NCI-H146 (cell line): ENCODE measurements at regions not wholly inside any gene's neighbourhood (a gene's known extent, or its start where the extent isn't known, plus 50 kb on each side); places are given as distances from the start of the nearest gene placed in this dataset.

Experiments used
- DNase-seq: peaks from one replicate; lab custom pipeline; 2025; lab: John Stamatoyannopoulos, UW

DNA sequence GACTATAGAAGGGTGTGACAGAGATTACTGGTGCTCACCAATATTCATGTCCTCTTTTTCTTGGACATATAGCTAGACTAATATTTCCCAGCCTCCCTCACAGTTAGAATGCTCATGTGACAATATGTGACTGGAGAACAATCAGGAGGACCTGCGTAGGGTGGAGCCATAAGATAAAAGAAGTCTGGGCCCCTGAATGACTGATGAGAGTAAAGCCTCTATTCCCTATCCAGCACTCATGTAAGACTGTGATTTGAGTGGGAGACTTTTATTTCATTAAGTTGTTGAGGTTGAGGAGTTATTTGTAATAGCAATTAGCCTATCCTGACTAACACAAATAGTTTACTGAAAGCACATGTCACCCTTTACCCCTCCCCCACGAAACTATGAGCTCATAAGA, 1247.1 kb upstream of the TENM4 start:
- DNase-seq, result no peak

DNA sequence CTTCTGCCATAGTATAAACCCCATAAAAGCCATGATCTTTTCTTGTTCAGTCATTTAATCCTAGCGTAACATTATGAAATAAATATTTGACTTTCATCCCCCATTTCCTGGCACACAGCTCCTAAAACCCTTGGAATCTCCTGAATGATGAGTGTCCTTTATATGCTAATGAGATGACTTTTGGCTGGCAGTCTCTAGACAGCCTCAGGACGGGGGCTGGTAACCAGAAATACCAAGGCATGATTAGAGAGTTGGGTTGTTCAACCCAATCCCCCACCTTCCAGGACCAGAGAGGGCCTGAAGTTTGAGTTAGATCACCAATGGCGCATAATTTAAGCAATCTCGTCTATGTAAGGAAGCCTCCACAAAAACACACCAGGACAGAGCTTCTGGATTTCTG, 1246.1 kb upstream of the TENM4 start:
- no peak for DNase-seq

DNA sequence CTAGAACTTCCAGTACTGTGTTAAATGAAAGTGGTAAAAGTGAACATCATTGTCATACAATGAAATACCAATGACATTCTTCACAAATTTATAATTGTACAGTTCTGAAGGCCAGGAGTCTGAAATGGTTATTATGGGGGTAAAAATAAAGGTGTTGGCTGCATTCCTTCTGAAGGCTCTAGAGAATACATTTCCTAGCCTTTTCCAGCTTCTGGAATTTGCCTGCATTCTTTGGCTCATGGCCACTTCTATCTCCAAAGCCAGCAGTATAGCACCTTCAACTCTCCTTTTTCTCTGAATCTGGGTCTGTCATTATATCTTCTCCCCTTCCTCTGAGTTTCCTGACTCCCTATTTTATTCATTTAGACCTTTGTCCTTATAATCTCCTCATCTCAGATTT, 1232.7 kb upstream of the TENM4 start:
- DNase-seq, result no peak

DNA sequence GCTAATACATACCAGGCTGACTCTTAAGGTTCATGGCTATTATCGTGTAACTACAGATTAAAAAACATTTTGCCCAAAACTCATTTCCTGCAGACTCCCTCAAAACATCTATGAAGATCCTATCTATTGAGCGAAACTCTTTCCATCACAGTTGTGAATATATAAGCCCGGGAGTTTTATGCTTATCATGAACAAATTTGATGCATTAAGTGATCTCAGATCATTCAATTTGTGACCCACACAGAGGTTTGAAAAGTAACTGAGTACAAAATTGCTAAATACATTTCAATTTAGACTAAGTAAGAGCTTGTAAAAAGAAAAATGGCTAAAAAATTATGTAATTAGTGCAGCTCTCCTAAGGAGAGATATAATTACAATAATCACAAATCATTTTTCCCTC, 1228.8 kb upstream of the TENM4 start:
- DNase-seq, result no peak

DNA sequence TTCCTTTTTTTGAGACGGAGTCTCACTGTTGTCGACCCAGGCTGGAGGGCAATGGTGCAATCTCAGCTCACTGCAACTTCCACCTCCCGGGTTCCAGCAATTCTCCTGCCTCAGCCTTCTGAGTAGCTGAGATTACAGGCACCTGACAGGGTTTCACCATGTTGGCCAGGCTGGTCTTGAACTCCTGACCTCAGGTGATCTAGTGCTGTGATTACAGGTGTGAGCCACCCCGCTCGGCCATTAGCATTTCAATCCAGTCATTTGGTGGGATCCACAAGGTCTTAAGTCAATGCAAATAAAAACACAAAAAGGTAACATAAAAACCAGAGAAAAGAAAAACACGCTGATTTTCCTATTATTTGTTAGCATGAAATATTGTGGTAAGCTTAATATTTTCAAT, 1227.2 kb upstream of the TENM4 start:
- DNase-seq, result no peak

DNA sequence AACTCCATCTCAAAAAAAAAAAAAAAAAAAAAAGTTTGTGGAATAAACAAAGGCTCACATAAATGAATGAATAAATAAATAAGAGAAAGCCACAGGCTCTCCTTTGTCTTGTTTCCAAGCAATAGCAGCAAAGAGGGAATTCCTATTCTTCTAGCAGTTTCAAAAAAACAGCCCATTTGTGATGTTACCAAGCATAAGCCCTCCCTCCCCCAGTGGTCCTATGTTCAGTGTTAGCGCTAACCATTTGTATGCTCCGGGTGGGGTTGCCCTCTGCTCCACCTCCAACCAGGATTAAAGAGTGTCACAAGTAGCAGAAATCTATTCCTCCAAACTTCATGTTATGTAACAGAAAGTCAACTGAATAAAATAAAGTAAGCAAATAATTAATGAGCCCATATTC, 1215.0 kb upstream of the TENM4 start:
- no peak for DNase-seq

DNA sequence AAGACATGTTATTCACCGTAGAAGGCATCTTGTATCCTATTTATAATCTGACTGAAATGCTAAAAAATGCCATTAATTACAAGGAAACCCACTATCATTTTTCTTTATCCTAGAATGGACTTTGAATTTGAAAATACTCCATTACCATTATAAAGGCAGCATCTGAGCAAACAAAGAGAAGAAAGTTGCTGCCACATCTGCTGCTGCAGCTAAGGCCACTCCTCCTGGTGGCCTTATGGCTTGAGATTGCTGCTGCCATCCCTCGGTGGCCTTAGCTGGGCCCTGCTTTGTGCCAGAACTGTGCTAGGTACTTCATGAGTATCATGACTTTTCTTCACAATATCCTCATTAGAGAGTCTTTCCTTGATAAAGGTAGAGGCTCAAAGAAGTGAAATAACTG, 1210.1 kb upstream of the TENM4 start:
- DNase-seq, result no peak

DNA sequence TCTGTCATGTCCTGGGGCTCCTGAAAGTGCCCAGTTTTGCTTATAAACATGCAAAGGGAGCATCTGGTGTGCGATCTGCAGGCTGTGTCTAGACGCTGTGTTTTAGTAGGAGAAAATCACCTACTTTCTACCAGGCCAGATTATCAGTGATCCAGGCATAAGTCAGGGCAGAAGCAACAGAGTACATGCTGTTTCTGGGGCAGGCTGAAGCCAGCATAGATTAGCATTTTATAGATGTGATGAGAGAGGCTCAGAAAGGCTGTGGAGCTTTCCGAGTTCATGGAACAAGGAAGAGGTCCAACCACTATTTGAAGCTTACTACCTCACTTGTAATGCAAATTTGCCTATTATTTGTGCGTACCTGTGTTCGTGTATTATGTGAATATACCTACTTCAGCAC, 1208.4 kb upstream of the TENM4 start:
- no peak for DNase-seq

DNA sequence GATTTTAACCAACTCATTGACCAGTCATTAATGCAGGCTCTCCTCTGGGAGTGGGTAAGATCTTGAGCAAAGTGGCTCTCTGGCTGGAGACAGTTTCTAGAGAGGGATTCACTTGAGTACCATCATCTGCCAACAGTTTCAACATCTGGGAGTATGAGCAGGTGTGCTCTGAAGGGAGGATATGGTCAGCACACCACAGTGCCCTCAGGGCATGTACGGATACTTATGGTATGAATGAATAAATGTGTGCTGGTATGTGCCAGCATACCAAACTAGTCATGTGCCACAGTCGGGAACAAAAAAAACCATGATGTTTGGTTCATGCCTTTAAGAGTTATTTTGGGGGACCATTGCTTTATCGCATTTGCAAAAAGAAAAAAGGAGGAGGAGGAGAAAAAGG, 1197.5 kb upstream of the TENM4 start:
- no peak for DNase-seq

DNA sequence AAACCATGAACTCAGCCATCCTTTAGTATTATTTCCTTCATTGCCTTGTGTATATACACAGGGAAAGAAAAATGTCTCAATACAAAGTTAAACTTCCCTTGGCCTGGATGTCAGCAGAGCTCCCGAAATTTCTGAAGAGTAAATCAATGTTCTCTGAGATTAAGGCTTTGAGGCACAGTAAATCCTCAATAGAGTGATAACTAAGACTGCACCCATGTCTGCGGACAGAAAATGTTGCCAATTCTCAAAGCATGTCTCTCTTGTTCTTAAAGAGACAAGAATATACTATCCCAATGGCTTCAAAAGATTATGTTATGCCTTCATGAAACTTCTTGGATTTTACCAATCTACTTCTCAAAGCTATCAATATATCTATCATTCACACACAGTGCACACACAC, 1196.7 kb upstream of the TENM4 start:
- no peak for DNase-seq

DNA sequence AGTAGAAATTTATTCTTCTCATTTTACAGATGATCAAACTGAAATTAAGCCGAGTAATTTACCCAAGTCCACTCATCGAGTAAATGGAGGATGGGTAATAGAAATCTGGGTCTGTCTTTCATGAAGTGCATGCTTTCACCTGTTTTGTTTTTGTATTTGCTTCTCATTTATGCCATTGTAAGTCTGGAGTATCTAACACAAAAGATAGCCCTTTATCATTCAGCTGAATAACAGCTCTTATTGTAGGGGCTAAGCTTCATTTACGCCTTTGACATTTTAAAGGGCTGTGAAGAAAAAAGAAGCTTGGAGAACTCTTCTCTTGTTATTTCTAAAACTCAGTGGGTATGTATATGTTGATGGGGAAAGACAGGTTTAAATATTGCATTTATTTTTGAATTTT, 1196.2 kb upstream of the TENM4 start:
- no peak for DNase-seq

DNA sequence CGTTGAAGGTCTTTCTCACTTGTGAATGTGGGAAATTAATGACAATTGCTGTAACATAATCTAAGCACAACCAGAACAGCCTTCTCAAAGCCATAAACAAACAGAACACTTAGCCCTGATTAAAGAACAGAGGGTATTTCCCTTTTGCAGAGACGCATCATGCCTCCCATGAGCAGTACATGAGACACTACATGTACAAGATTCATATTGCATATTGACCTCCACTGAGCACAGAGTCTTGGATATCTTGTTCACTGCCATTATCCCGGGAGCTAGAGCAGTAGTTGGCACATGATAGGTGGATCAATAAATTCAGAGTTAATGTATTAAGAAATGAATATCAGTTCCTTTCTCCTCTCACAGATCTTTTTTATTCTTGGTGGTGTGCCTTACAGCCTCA, 1194.3 kb upstream of the TENM4 start:
- no peak for DNase-seq

DNA sequence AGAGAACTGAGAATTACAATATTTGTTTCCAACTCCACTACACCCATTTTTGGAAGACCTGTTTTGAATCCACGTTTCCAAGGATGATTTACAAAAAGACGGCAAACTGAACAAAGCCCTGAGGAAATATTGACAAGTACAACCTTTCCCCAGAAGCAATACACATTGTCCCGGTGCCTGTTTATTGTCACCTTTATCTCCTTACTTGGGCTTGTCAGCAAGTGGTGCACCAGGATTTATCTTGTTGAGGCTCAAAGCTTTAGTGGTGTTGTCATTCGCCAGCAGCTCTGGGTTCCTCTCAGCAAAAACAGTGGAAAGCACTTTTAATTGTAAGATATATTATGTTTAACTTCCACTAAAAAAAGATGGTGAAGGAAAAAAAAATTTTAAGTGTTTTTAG, 1191.9 kb upstream of the TENM4 start:
- DNase-seq, result no peak

DNA sequence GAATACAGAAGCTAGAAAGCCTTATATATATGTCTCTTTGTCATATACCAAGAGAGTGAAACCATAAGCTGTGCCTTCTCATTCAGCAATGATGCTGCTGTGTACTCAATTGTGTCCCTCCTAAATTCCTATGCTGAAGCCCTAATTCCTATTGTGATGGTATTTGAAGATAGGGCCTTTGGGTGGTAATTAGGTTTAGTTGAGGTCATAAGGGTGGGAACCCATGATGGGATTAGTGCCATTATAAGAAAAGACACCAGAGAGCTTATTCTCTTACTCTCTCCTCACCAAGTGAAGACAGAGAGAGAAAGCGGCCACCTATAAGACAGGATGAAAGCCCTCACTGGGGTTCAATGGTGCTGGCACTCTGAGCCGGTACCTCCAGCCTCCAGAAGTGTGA, 1191.3 kb upstream of the TENM4 start:
- DNase-seq, result no peak

DNA sequence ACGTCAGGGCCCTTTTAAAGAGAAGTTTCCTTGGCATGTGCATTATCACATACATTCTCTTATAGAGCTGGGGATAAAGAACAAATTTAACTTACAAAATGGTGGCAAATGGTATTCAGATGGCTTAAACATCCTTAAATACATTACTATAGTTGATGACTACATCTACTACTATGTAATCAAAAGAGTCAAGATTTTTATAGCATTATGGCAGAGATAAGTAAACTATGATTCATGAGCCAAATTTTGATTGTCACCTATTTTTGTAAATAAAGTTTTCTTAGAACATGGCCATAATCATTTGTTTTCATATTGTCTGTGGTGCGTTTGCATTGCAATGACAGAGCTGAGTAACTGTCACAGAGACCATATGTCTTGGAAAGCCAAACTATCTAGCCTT, 1188.6 kb upstream of the TENM4 start:
- no peak for DNase-seq

DNA sequence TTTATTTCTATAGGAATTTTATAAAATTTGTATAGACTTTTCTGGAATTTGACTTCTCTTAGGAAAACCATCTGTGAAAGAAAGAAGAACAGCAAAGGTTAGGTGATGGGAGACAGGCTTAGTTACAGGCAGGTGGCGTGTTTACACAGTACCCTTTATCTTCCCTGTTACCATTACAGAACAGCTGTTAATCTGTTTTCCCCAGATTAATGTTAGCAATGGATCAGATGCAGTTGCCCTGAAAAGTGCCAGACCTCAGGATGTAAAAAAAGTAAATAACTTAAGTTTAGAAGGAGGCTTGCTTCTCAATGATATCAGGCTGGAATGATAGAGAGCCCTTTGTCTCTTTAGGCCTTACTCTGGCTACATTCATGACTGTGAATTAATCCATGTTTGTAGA, 1186.5 kb upstream of the TENM4 start:
- DNase-seq, result no peak

DNA sequence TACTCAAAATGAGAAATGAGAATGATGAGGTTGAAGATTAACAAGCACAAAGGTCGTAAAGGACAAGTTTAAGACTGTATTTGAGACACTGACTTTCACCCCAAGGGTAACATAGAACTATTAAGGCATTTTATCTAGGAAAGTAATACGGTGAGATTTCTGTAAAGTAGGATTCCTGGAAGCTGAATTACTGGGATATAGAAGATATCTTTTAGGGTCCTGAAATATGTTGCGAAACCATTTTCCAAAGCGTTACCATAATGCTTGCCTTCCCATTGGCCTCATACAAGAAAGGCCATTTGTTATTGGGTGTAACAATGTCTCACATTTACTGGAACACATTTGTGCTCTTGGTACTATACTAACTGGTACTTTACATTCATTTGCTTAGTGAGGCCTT, 1185.9 kb upstream of the TENM4 start:
- DNase-seq, result no peak

DNA sequence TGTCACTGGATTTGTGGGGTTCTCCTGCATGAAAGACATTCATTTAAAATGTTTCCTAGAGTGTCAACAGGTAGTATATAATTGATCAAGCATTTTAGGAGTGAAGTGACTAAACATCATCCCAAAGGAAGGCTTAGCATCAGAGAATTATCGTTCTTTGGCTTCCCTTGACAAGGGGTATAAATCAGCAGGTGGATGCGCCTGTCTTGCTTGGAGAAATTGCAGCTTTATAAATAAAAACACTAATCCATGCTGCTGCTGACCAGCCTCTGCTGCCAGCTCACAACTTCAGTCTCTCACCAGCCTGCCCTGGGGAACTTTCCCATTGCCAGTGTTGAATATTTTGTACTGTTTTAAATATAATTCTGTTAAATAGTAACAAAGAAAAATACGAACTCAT, 1184.7 kb upstream of the TENM4 start:
- no peak for DNase-seq

DNA sequence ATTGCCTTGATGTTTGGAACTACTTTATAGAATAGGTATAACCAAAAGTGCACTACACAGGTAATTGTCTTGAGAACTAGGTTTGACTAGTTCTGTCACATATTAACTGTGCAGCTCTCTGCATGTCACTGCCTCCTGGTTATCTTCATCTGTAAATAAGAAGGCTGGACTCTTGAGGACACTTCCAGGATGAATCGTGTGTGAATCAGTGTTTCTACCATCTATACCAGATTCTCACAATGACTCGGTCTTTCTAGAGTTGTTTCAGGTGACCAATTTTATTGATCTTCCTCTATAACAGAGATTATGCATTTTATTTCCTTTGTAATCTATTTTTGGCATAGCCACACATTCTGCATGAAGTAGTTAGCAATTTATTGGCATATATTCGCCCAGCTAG, 1181.0 kb upstream of the TENM4 start:
- DNase-seq, result no peak

DNA sequence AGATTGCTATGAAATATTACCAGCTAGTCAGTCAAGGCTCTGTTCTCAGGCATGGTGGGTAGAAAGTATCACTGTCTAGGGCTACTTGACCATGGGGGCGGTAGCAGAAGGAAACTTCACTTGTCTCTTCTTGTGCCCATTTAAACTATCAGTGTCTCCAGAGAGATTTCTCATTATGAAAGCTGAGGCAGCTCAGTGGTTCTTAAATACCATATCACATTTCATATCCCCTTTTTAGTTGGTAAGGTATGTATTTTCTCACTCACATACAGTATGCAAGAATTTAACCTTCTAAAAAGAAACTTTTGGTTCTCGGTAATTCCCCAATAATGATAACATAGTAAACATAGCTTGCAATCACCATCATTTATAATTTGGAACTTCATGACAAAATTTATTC, 1180.0 kb upstream of the TENM4 start:
- no peak for DNase-seq

DNA sequence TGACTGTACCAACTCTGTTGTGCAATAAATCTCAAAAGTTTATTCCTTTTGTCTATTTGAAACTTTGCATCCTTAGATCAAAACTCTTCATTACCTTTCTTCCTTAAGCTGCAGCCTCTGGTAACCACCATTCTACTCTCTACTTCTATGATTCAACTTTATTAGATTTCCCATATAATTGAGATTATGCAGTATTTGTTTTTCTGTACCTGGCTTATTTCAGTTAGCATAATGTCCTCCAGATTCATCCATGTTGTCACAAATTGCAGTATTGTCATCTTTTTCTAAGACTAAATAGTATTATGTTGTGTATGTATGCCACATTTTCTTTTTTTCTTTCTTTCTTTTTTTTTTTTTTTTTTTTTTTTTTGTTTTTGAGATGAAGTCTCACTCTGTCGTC, 1176.3 kb upstream of the TENM4 start:
- no peak for DNase-seq

DNA sequence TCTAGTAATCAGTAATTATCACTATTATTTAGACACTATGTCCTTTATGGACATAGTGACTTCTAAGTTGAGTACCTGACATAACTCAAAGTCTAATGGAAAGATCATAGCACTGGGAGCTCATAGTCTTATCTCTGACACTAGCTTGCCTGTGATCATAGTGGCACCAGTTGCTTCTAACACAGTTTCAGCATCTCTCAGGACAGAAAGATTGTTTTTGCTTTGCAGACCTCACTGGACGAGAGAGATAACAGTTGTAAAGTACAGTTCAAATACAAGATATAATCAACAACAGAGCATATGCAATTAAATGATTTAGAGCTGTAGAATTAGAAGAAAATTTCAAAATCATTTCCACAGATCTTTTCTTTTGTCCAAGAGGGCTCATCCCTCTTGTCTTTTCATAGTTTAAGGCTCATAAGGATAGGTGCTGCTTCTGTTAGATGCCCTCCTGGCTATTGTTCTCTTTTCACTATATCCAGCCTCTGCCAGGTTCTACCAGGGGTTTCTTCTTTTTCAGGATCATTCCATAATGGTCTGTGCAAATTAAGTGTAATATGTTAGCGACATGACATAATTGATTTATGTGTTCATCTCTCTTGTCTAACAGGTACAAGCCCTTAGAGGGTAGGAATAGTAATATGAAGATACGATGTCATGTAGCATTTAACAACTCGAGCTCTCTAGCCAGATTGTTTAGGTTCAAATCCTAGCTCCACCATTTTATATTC, 1175.4 kb upstream of the TENM4 start:
- no peak for DNase-seq

DNA sequence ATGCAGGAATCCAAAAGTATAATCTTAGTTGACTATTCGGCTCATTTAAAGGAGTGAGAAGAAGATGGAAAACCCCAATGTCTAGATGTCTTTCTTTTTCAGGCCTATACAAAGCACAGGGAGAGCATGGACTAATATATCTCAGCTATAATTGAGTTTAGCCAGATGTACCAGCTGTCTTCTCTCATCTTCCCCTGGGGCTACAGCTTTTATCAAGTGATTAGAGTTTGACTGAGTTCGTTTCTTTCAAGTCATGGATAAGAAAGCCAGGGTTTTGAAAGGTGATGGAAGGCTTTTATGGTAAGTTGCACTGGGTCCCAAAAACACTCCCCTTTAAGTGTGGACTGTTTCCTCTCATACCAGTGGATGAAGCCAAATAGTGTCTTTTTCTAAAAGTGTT, 1172.8 kb upstream of the TENM4 start:
- no peak for DNase-seq

DNA sequence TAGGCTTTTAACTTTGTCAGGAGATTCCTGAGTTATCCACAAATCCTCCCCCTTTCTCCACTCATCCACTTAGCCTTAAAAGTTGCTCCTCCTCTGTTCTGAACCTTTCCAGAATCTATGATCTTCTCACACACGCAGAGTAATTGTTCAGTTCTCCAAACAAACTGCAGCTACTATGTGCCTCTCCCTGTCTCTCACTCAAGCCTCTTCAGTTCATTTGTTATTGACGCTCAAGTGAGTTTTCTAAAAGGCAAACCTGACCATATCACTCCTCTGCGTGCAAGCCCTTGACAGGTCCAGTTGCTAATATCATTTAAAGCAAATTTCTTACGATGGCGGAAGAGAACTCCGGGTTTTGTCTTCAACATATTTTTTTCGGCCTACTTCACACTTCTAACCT, 1169.7 kb upstream of the TENM4 start:
- no peak for DNase-seq

DNA sequence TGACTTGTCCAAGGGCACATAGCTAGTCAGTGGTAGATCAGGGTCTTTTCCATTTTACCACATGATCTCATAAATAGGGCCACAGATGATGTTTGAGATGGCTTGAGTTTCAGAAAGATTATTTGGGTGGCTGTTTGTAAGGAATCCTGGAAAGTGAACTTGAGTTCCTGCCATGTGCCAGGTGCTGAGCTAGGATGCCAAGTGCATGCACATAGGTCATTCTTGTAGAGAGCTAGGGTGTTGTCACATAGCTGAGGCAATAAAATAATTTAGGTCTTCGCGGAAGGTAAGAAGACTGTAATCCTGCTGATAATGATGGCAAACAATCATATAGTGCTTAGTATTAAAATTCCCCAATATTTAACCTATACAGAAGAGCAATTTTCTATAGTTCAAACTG, 1162.6 kb upstream of the TENM4 start:
- no peak for DNase-seq
